ENCODE measurements at regions not wholly inside any gene's neighbourhood (a gene's known extent, or its start where the extent isn't known, plus 50 kb on each side); places are given as distances from the start of the nearest gene placed in this dataset.
"Not testable (repeated sequence)": the region's sequence is repeated elsewhere in the genome, so short reads cannot be mapped to it uniquely, and the experiment has no call there.

DNA sequence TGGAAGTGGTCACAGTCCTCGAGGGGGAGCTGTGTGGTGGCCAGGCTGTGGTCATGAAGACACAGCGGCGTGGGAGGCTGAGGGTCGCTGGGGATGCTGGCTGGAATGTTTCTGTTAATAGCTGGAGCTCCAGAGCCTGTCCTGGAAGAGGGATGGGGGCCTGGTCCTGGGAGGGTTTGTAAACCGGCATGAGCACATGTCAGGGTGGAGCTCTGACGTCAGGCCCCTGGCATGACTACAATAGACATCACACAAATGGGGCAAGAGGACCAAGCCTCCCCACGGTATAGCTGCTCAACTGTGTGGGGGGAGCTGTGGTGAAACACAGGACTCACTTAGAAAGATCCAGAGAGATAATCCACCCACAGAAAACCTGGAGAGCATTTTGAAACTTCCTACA lies 121.4 kb upstream of the FAM20C start:
- not testable (repeated sequence) for H3K4me3 Mint-ChIP-seq, H3K27me3 Mint-ChIP-seq, H3K9me3 Mint-ChIP-seq, H3K4me1 Mint-ChIP-seq, ATAC-seq, H3K27ac Mint-ChIP-seq, H3K36me3 Mint-ChIP-seq

DNA sequence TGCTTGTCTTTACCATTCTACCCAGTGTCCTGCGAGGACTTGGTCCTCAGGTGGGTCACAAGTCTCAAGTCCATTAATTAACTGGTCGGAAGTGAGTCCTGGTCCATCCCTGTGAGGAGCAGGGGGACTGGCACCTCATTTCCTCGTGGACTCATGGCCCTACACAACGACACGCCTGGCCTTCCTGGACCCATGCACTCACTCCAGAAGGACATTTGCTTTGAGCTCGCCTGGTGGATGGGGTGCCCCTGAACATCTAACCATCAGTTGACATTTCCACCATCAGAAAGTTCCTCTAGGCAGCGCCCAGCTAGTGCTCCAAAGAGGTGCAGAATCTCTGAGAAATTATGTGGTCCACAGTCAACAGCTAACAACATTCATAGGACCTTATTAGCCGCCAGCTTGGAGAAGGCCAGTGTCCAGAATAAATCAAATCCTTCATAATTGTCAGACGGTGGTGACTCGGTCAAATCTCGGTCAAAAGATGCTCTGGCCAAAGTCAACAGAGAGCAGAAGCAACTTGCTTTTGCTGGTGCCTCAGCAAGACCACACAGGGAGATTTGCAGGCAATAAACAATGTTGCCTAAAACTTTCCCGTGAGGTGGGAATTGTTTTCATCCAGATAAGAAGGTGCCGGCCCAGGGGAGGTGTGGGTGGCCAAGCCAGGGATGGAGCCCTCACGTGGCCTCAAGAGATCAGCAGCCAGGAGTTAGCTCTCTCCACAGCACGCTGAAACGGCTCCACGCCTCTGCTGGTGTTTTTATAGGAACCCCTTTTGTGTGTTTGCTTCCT lies 119.9 kb upstream of the FAM20C start:
- H3K27ac Mint-ChIP-seq, H3K9me3 Mint-ChIP-seq, H3K4me1 Mint-ChIP-seq, H3K36me3 Mint-ChIP-seq, H3K27me3 Mint-ChIP-seq, H3K4me3 Mint-ChIP-seq, ATAC-seq: not testable (repeated sequence)

DNA sequence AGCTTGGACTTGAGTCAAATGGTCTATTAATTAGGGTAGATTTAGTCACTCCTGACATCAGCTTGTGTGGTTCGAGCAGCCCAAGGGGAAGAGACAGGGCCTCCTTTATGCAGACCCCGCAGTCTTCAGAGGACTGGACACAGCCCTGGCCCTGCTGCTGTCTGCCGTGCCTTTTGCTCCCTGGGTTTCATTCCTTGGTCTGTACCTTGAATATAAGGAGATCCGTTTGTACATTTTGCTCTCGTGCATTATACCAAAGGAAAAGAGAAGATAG lies 119.4 kb upstream of the FAM20C start:
- not testable (repeated sequence) for H3K27ac Mint-ChIP-seq, H3K27me3 Mint-ChIP-seq, H3K4me1 Mint-ChIP-seq, ATAC-seq, H3K36me3 Mint-ChIP-seq, H3K9me3 Mint-ChIP-seq, H3K4me3 Mint-ChIP-seq

DNA sequence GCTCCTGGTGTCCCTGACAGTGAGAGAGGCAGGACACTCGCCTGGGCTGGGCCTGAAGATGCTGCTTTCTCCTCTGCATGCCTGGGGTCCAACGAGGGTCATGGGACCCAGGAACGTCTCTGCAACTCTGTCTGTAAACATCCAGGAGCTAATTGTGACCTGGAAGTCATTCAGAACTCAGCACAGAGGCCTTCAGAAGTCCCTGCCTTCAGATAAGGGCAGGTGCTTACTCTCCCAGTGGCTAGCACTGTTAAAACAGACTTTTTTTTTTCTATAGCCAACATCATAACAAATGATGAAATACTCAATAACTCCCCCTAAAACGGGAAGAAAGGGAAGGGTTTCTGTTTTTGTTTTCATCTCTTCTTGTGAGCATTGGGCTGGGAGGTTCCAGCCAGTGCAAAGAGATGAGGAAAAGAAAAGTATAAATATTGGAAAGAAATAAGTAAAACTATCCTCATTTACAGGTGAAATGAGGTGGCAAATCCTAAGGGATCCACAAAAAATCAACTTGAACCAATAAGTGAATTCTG lies 118.3 kb upstream of the FAM20C start:
- H3K4me3 Mint-ChIP-seq, H3K27ac Mint-ChIP-seq, H3K4me1 Mint-ChIP-seq, H3K36me3 Mint-ChIP-seq, ATAC-seq, H3K27me3 Mint-ChIP-seq, H3K9me3 Mint-ChIP-seq: not testable (repeated sequence)

GRCh38 chr7:75511-75910 lies 116.9 kb upstream of the FAM20C start:
- not testable (repeated sequence) for H3K9me3 Mint-ChIP-seq, H3K27ac Mint-ChIP-seq, ATAC-seq, H3K4me3 Mint-ChIP-seq, H3K4me1 Mint-ChIP-seq, H3K36me3 Mint-ChIP-seq
- peaks cover 15% of the 10 kb centered on the region for H3K27me3 Mint-ChIP-seq

DNA sequence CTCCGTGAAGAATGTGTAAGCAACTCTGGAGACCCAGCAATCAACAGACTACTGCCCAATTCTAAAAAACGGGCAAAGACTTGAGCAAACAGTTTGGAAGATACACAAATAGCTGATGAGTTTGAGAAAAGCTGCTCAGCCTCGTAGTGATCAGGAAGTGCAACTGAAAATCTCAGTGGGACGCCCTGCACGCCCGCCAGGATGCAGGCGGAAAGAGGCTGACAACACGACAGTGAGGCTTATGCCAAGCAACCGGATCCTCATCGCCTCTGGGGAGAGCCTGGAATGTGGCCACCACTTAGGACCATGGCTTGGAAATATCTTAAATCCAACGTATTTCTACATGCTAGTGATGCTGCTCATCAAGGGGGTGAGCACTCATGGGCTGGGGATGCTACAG lies 116.2 kb upstream of the FAM20C start:
- H3K27me3 Mint-ChIP-seq: peaks cover 15% of the 10 kb centered on the region
- not testable (repeated sequence) for H3K4me3 Mint-ChIP-seq, H3K4me1 Mint-ChIP-seq, H3K36me3 Mint-ChIP-seq, H3K27ac Mint-ChIP-seq, H3K9me3 Mint-ChIP-seq, ATAC-seq

DNA sequence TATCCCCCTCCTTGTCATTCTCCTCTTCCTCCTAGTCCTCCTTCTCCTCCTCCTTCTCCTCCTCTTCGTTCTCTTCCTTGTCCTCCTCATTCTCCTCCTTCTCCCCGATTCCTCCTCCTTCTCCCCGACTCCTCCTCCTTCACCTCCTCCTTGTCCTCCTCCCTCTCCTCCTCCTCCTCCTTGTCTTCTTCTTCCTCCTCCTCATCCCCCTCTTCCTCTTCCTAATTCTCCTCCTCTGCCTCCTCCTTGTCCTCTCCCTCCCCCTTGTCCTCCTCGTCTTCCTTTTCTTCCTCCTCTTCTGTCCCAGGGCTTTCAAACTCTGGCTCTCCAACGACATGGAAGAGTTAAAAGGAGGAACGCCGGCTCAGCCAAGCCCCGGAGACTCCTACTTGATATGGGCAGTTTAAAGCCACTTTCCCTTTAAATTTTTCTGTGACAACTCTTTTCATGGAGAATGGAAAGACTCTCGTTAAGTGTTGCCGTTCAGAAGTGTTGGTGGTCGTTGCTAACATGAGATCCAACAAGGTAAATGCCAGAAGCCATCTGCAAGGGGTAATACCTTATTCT lies 115.5 kb upstream of the FAM20C start:
- H3K4me3 Mint-ChIP-seq, ATAC-seq, H3K4me1 Mint-ChIP-seq, H3K27ac Mint-ChIP-seq, H3K36me3 Mint-ChIP-seq, H3K9me3 Mint-ChIP-seq: not testable (repeated sequence)
- peaks cover 15% of the 10 kb centered on the region for H3K27me3 Mint-ChIP-seq

GRCh38 chr7:78862-79261 lies 113.5 kb upstream of the FAM20C start:
- H3K36me3 Mint-ChIP-seq, H3K27ac Mint-ChIP-seq, ATAC-seq, H3K4me3 Mint-ChIP-seq, H3K4me1 Mint-ChIP-seq, H3K9me3 Mint-ChIP-seq: not testable (repeated sequence)
- H3K27me3 Mint-ChIP-seq: peaks cover 15% of the 10 kb centered on the region

DNA sequence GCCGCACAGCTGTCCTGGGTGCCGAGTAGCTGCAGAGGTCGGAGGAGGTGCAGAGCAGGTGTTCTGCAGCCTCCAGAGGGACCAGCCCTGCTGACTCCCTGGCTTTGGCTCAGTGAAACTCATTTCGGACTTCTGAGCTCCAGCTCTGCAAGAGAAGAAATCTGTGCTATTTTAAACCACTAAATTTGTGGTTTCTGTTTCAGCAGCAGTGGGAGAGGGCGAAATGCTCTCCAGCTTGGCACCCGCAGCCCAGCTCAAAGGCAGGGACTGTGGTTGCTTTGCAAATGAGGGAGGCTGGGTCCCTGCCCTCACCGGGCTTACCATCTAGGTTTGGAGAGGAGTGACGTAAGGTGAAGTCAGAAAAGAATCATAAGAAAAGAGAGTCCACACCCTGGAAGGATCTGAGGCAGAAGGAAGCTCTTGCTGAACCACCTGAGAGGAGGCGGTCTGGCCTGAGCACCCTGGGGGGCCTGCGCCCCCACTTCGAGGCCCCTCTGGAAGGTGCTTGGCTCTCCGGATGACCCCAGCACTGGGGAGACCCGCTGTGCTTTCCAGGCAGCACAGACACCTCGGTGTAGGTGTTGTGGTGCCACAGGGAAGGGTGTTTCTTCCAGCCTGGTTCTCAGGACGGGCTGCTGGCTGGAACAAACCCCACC lies 112.8 kb upstream of the FAM20C start:
- H3K9me3 Mint-ChIP-seq, ATAC-seq, H3K4me1 Mint-ChIP-seq, H3K4me3 Mint-ChIP-seq, H3K36me3 Mint-ChIP-seq, H3K27ac Mint-ChIP-seq: not testable (repeated sequence)
- H3K27me3 Mint-ChIP-seq: peaks cover 15% of the 10 kb centered on the region

- peaks cover 15% of the 10 kb centered on the region for H3K27me3 Mint-ChIP-seq
- no peak overlapping the region for H3K27ac Mint-ChIP-seq
- no peak for ATAC-seq
- H3K9me3 Mint-ChIP-seq: no peaks in the 10 kb centered on the region
- H3K4me3 Mint-ChIP-seq: no peak overlapping the region
- H3K36me3 Mint-ChIP-seq: no peaks in the 10 kb centered on the region
- no peaks in the 10 kb centered on the region for H3K4me1 Mint-ChIP-seq
These were observed 111.9 kb upstream of the FAM20C start for GRCh38 chr7:80259-81067.

DNA sequence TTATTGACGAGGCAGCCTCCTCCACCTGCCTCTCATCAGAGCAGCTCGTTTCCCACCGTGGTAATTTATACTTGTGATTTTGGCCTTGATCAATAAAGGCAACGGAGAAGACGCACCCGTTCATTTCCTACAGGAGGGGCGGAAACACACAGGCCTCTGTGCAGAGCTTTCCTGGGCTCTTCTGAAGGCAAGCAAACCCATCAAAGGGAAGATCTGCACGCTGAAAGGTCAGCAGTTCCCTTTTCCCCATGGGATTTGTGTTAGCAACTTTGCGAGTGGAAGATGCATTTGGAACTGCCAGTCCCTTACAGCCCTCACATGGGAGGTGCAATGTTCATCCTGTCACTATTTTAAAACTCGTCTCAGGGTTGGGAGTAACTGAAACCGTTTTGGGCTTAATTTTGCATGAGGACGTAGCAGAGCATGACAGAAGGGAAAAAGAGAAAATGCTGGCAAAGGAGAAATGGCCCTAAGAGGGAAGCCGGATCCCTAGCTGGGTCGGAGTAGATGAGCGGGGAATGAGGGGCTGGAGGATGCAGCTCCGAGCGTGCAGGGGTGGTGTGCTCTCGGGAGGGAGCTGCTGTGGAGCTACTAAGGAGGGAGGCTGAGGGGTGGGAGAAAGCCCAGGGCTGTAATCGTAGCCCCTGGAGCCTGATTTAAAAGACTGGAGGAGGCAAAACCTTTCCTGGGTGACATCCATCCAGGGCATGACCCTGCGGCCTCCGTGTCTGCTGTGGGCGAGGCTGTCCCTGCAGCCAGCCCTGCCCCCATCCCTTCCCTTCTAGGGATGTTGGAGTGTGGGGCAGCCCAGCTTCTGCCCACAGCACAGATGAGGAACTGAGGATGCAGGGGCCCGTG lies 111.1 kb upstream of the FAM20C start:
- H3K27ac Mint-ChIP-seq: no peak overlapping the region
- H3K4me3 Mint-ChIP-seq: no peak overlapping the region
- H3K4me1 Mint-ChIP-seq: no peaks in the 10 kb centered on the region
- no peaks in the 10 kb centered on the region for H3K36me3 Mint-ChIP-seq
- H3K9me3 Mint-ChIP-seq: no peaks in the 10 kb centered on the region
- H3K27me3 Mint-ChIP-seq: peaks cover 17% of the 10 kb centered on the region
- no peak for ATAC-seq

DNA sequence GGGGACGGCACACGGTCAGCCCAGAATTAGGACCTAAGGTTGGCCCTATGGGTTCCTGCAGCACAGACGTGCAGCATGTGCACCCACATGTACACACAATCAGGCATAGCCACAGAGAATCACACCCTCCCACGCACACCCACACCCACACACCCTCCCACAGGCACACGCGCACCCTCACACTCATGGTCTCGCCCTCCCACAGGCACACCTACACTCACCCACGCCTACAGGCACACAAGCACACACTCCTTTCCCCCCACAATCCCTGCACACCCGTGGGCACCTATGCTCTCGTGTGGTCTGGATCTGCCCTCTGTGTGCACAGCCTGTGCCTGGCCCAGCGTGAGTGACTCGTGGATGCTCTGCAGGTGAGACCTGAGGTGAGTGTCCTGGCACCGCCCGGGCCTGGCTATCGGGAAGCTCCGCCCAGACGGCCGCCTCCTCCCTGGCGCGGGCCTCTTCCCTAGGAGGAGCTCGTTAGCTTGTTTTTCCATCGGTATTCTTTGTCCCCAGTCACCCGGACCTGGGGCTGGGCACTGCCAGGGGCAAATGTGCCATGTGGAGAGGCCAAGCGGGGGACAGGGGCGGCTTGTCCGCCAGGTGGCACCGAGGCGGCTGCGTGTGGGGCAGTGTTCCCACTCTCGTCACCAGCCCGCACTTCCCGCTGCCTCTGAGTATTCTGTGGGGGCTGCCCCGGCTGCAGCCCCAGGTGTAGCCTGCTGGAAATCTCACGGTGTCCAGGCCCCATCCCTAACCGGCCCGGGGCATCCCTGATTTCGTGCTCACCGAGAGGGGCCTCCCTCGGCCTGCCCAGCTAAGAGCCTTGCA lies 110.2 kb upstream of the FAM20C start:
- Mint-ChIP-seq H3K36me3 (no peaks in the 10 kb centered on the region), H3K4me1 (no peaks in the 10 kb centered on the region), H3K27ac (no peak overlapping the region), H3K27me3 (peaks cover 22% of the 10 kb centered on the region), H3K9me3 (no peaks in the 10 kb centered on the region), H3K4me3 (no peak overlapping the region)
- ATAC-seq: no peak

- no peak for ATAC-seq
- Mint-ChIP-seq H3K4me3 (no peak overlapping the region), H3K27me3 (peaks cover 22% of the 10 kb centered on the region), H3K4me1 (no peaks in the 10 kb centered on the region), H3K27ac (no peak overlapping the region), H3K36me3 (no peaks in the 10 kb centered on the region), H3K9me3 (no peaks in the 10 kb centered on the region)
These were observed 109.6 kb upstream of the FAM20C start for GRCh38 chr7:82757-83155.

DNA sequence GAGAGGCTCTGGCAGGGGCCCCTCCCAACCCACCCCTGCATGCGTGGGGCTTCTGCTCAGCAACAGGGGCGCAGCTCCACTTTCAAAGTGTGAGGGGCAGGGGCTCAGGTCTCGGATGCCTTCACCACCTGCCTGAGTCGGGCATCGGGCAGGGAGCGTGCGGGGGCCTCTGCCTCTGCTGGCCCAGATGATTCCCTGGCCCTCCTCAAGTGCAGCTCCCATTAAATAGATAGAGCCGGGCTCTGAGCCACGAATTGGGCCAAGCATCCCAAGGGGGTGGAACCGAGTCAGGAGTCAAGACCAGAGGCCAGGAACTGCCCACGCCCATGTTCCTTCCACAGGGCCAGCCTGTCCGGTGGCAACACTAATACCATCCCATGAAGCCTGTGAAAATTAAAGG lies 108.9 kb upstream of the FAM20C start:
- H3K9me3 Mint-ChIP-seq: no peaks in the 10 kb centered on the region
- peaks cover 22% of the 10 kb centered on the region for H3K27me3 Mint-ChIP-seq
- ATAC-seq: no peak
- no peaks in the 10 kb centered on the region for H3K4me1 Mint-ChIP-seq
- H3K4me3 Mint-ChIP-seq: no peak overlapping the region
- no peak overlapping the region for H3K27ac Mint-ChIP-seq
- no peaks in the 10 kb centered on the region for H3K36me3 Mint-ChIP-seq
